ENCODE measurements at regions not wholly inside any gene's neighbourhood (a gene's known extent, or its start where the extent isn't known, plus 50 kb on each side); places are given as distances from the start of the nearest gene placed in this dataset.

DNA sequence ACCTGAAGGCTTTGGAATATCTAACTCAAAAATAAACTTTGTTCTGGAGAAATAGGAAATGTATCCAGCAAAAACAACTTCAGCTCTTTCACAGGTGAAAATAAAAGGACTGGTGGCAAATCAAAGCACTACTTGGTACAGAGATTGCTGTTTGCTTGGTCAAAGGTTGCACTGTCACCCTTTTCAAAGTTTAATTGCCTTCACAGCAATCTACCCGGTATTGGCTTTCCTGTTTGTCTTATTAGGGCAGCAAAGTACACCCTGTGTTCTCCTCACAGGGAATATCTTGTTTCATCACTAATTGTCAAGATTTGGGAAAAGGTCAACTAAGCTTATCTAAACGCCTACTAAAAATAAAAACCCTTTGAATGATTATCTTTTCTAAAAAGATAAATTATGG lies 214.1 kb upstream of the ADCY2 start:
- H3K27ac Mint-ChIP-seq, result no peak overlapping the region
- no peak for DNase-seq
- WGBS (ENCODE audit: insufficient coverage), result 46% methylated on average over 1 of the region's 2 CpGs
- no peaks in the 10 kb centered on the region for H3K27me3 ChIP-seq (ENCODE audit: control insufficient read depth, insufficient read depth, low read length)
- H3K36me3 Mint-ChIP-seq, result no peaks in the 10 kb centered on the region
- no peak overlapping the region for H3K4me3 ChIP-seq (ENCODE audit: low read length)
- intact Hi-C loops (cut with micrococcal nuclease), result no loop called here
- H3K4me3 Mint-ChIP-seq, result no peak overlapping the region
- H3K9me3 ChIP-seq (ENCODE audit: control insufficient read depth, insufficient read depth, low read length), result no peaks in the 10 kb centered on the region
- no peaks in the 10 kb centered on the region for H3K4me1 ChIP-seq (ENCODE audit: control insufficient read depth, insufficient read depth, low read length)
- H3K27ac ChIP-seq (ENCODE audit: low read length), result no peak overlapping the region
- H3K36me3 ChIP-seq (ENCODE audit: control insufficient read depth, insufficient read depth, low read length), result no peaks in the 10 kb centered on the region
- TF ChIP-seq, protein P1, sequence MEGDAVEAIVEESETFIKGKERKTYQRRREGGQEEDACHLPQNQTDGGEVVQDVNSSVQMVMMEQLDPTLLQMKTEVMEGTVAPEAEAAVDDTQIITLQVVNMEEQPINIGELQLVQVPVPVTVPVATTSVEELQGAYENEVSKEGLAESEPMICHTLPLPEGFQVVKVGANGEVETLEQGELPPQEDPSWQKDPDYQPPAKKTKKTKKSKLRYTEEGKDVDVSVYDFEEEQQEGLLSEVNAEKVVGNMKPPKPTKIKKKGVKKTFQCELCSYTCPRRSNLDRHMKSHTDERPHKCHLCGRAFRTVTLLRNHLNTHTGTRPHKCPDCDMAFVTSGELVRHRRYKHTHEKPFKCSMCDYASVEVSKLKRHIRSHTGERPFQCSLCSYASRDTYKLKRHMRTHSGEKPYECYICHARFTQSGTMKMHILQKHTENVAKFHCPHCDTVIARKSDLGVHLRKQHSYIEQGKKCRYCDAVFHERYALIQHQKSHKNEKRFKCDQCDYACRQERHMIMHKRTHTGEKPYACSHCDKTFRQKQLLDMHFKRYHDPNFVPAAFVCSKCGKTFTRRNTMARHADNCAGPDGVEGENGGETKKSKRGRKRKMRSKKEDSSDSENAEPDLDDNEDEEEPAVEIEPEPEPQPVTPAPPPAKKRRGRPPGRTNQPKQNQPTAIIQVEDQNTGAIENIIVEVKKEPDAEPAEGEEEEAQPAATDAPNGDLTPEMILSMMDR (IDR thresholded peaks at IDR 0.05), result no peak
- H3K9me3 Mint-ChIP-seq, result peaks cover 0 to 3% of the 10 kb centered on the region in 2 donors
- no peaks in the 10 kb centered on the region for H3K4me1 Mint-ChIP-seq
- H3K27me3 Mint-ChIP-seq (ENCODE audit: low read depth in 2 of 2), result no peaks in the 10 kb centered on the region
- no peak for ATAC-seq

DNA sequence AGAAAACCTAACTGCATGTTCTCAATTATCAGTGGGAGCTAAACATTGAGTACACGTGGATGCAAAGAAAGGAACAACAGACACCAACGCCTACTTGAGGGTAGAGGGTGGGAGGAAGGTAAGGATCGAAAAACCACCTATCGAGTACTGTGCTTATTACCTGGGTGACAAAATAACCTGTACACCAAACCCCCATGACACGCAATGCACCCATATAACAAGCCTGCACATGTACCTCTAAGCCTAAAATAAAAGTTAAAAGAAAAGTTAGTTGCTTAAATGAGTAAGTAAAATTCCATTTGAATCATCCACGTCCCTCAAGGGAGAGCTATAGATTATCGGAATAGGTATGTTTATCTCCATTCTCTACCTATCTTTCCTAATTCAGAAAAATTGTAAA lies 210.2 kb upstream of the ADCY2 start:
- TF ChIP-seq, protein P1 (IDR thresholded peaks at IDR 0.05), result no peak
- WGBS (ENCODE audit: insufficient coverage), result 68% methylated on average over 3 of the region's 7 CpGs
- H3K4me3 ChIP-seq (ENCODE audit: low read length), result no peak overlapping the region
- no peaks in the 10 kb centered on the region for H3K27me3 ChIP-seq (ENCODE audit: control insufficient read depth, insufficient read depth, low read length)
- Mint-ChIP-seq H3K36me3 (no peaks in the 10 kb centered on the region), H3K27ac (no peak overlapping the region), H3K4me3 (no peak overlapping the region), H3K27me3 (ENCODE audit: low read depth in 2 of 2) (no peaks in the 10 kb centered on the region), H3K4me1 (no peaks in the 10 kb centered on the region), H3K9me3 (peaks cover 0 to 3% of the 10 kb centered on the region in 2 donors)
- H3K27ac ChIP-seq (ENCODE audit: low read length), result no peak overlapping the region
- no peaks in the 10 kb centered on the region for H3K4me1 ChIP-seq (ENCODE audit: control insufficient read depth, insufficient read depth, low read length)
- ATAC-seq (no peak), DNase-seq (no peak)
- no peaks in the 10 kb centered on the region for H3K9me3 ChIP-seq (ENCODE audit: control insufficient read depth, insufficient read depth, low read length)
- intact Hi-C loops (cut with micrococcal nuclease), result no loop called here
- no peaks in the 10 kb centered on the region for H3K36me3 ChIP-seq (ENCODE audit: control insufficient read depth, insufficient read depth, low read length)

DNA sequence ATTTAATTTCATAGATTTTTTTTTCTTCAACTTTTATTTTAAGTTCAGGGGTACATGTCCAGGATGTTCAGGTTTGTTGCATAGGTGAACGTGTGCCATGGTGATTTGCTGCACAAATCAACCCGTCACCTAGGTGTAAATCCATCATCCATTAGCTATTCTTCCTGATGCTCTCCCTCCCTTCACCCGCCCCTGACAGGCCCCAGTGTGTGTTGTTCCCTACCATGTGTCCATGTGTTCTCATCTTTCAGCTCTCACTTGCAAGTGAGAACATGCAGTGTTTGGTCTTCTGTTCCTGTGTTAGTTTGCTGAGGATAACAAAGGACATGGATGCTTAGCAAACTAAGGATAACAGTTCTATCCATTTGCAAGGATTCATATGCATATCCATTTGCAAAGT lies 209.1 kb upstream of the ADCY2 start:
- no peaks in the 10 kb centered on the region for H3K27me3 ChIP-seq (ENCODE audit: control insufficient read depth, insufficient read depth, low read length)
- no peaks in the 10 kb centered on the region for H3K36me3 Mint-ChIP-seq
- 86% methylated on average over 3 of the region's 3 CpGs for WGBS (ENCODE audit: insufficient coverage)
- intact Hi-C loops (cut with micrococcal nuclease), result no loop called here
- no peaks in the 10 kb centered on the region for H3K4me1 Mint-ChIP-seq
- no peak overlapping the region for H3K4me3 Mint-ChIP-seq
- no peak overlapping the region for H3K4me3 ChIP-seq (ENCODE audit: low read length)
- no peak for DNase-seq
- no peaks in the 10 kb centered on the region for H3K4me1 ChIP-seq (ENCODE audit: control insufficient read depth, insufficient read depth, low read length)
- no peak overlapping the region for H3K27ac Mint-ChIP-seq
- TF ChIP-seq, protein P1 (IDR thresholded peaks at IDR 0.05), result no peak
- no peaks in the 10 kb centered on the region for H3K36me3 ChIP-seq (ENCODE audit: control insufficient read depth, insufficient read depth, low read length)
- H3K9me3 ChIP-seq (ENCODE audit: control insufficient read depth, insufficient read depth, low read length), result no peaks in the 10 kb centered on the region
- peaks cover 2 to 4% of the 10 kb centered on the region in 2 donors for H3K9me3 Mint-ChIP-seq
- H3K27me3 Mint-ChIP-seq (ENCODE audit: low read depth in 2 of 2), result no peaks in the 10 kb centered on the region
- no peak for ATAC-seq
- H3K27ac ChIP-seq (ENCODE audit: low read length), result no peak overlapping the region

DNA sequence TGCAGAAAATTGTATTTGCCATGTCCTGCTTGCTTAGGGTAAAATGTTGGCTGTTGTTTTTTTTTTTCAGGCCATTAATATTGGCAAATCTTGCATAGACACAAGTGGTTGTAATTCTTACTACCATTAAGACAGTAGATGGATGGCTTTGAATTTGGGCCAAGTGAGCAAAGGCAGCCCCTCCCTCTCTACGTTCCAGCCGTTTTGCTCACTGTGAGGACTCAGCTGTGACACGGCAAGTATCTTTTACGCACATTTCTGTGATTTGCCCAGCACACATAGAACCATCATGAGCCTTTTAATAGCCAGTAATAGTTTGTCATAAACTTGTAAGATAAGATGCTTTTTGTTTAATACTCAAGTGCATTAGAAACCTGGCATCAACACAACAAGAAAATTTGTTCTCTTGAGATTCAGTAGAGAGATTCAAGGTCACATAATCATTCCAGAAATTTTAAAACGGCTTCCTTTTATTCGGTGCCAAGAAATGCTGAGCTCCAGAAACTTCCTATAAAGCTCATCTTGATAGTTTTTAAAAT lies 205.2 kb upstream of the ADCY2 start:
- no peaks in the 10 kb centered on the region for H3K4me1 Mint-ChIP-seq
- no peak overlapping the region for H3K4me3 ChIP-seq (ENCODE audit: low read length)
- no peaks in the 10 kb centered on the region for H3K4me1 ChIP-seq (ENCODE audit: control insufficient read depth, insufficient read depth, low read length)
- ATAC-seq (no peak), DNase-seq (no peak)
- H3K27ac Mint-ChIP-seq, result no peak overlapping the region
- no peak overlapping the region for H3K27ac ChIP-seq (ENCODE audit: low read length)
- TF ChIP-seq, protein P1 (IDR thresholded peaks at IDR 0.05), result no peak
- WGBS (ENCODE audit: insufficient coverage), result 73% methylated on average over 6 of the region's 6 CpGs
- no peaks in the 10 kb centered on the region for H3K27me3 ChIP-seq (ENCODE audit: control insufficient read depth, insufficient read depth, low read length)
- H3K36me3 Mint-ChIP-seq, result no peaks in the 10 kb centered on the region
- no peaks in the 10 kb centered on the region for H3K36me3 ChIP-seq (ENCODE audit: control insufficient read depth, insufficient read depth, low read length)
- H3K27me3 Mint-ChIP-seq (ENCODE audit: low read depth in 2 of 2), result no peaks in the 10 kb centered on the region
- no peak overlapping the region for H3K4me3 Mint-ChIP-seq
- H3K9me3 ChIP-seq (ENCODE audit: control insufficient read depth, insufficient read depth, low read length), result no peaks in the 10 kb centered on the region
- intact Hi-C loops (cut with micrococcal nuclease), result no loop called here
- peaks cover 2 to 8% of the 10 kb centered on the region in 2 donors for H3K9me3 Mint-ChIP-seq
